GM06990 (cell line): ENCODE measurements at regions not wholly inside any gene's neighbourhood (a gene's known extent, or its start where the extent isn't known, plus 50 kb on each side); places are given as distances from the start of the nearest gene placed in this dataset.

Source experiments
- DNase-seq: peaks from one replicate; pipeline ENCODE4 v3.0.0-alpha.2; 2011; ENCODE audit not compliant: insufficient read length; ENCODE audit errors: extremely low read depth
- H3K27me3 ChIP-seq: replicated peaks from 2 replicates; pipeline ENCODE4 v1.6.0; 2011; ENCODE audit warnings: low read length; ENCODE audit not compliant: control insufficient read depth, insufficient read depth
- H3K36me3 ChIP-seq: 2 replicates; pipeline ENCODE4 v1.5.1; 2011; ENCODE audit warnings: low read length; ENCODE audit not compliant: control insufficient read depth, insufficient read depth
- H3K4me3 ChIP-seq: replicated peaks from 2 replicates; pipeline ENCODE4 v1.5.1; 2011; ENCODE audit warnings: low read depth, mild to moderate bottlenecking, control low read depth, low read length
- TF ChIP-seq, protein P1 (sequence below): IDR thresholded peaks from 2 replicates; pipeline ENCODE4 v1.5.1; 2011; ENCODE audit warnings: low read length, control low read depth, mild to moderate bottlenecking, inconsistent platforms; ENCODE audit not compliant: insufficient read depth, poor library complexity, severe bottlenecking

DNA sequence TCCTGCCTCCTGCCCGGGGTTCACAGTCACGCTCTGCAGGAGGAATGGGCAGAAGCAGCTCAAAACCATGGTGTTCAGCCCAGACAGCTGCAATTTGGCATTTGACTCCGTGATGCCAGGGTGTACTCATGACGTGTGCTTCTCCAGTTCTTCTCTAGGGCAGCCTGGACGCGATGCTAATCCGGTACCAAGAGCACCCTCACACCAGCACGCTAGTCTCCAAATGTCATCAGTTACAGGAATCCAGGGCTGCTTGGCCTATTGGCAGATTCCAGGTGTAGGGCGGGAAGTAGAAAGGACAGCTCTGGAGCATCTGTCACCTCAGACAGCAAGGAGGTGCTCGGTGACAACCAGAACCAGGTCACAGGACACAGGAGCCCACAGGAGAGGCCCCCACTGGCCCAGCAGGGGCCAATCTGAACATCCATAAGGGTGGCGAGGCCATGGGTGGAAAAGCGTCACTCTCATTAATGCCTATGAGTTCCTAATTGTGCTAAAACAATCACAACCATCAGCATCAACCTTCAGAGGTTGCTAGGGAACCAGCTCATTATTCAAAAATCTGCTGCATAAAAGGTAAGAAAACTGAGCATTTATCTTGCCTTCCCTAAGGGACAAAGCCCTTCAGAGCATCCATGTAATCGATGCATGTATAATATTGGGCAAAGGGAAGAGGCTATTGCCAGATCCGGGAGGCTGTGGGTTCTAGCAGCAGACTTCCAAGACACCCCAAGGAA is 241.9 kb upstream of the IRX4 start:
- H3K36me3 ChIP-seq, result no peaks in the 10 kb centered on the region
- no peak overlapping the region for H3K4me3 ChIP-seq
- TF ChIP-seq, protein P1, sequence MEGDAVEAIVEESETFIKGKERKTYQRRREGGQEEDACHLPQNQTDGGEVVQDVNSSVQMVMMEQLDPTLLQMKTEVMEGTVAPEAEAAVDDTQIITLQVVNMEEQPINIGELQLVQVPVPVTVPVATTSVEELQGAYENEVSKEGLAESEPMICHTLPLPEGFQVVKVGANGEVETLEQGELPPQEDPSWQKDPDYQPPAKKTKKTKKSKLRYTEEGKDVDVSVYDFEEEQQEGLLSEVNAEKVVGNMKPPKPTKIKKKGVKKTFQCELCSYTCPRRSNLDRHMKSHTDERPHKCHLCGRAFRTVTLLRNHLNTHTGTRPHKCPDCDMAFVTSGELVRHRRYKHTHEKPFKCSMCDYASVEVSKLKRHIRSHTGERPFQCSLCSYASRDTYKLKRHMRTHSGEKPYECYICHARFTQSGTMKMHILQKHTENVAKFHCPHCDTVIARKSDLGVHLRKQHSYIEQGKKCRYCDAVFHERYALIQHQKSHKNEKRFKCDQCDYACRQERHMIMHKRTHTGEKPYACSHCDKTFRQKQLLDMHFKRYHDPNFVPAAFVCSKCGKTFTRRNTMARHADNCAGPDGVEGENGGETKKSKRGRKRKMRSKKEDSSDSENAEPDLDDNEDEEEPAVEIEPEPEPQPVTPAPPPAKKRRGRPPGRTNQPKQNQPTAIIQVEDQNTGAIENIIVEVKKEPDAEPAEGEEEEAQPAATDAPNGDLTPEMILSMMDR, result no peak
- no peaks in the 10 kb centered on the region for H3K27me3 ChIP-seq
- no peak for DNase-seq

DNA sequence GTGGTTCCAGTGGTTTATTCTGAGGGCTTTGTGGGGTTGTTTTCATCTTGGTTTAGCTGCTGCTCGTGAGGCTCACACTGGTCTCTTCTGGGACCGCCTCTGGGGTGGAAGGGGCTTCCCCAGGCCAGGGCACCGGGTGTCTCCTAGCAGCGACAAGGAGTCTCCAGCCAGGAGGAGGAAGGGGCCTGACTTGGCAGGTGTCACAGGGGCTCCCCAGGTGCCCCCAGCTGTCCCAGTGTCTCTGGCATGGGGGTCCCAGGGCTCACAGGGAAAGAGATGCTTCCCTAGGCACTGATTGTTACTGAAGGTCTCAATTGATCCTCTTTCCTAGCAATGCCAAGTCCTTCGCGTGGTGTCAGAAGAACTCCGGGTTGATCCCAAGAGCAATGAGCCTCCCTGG is 241.1 kb upstream of the IRX4 start:
- Histone ChIP-seq H3K4me3 (no peak overlapping the region), H3K27me3 (no peaks in the 10 kb centered on the region), H3K36me3 (no peaks in the 10 kb centered on the region)
- TF ChIP-seq, protein P1, result no peak
- DNase-seq, result no peak

DNA sequence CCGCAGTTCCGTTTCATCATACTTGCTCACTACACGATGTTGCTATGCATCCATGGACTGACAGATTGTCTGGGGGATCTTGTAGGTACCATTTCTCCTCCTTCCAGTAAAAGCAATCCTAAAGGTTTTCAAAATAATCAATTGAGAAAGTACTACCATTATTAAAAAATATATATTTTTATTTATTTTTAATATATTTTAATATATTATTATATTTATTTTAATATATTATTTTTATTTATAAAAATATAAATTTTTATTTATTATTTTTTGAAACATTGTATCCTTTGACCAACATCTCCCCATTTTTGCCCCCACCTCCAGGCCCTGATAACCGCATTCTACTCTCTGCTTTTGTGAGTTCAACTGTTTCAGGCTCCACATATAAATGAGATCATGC is 237.6 kb upstream of the IRX4 start:
- H3K27me3 ChIP-seq, result no peaks in the 10 kb centered on the region
- no peak for DNase-seq
- TF ChIP-seq, protein P1, result no peak
- no peak overlapping the region for H3K4me3 ChIP-seq
- H3K36me3 ChIP-seq, result no peaks in the 10 kb centered on the region

DNA sequence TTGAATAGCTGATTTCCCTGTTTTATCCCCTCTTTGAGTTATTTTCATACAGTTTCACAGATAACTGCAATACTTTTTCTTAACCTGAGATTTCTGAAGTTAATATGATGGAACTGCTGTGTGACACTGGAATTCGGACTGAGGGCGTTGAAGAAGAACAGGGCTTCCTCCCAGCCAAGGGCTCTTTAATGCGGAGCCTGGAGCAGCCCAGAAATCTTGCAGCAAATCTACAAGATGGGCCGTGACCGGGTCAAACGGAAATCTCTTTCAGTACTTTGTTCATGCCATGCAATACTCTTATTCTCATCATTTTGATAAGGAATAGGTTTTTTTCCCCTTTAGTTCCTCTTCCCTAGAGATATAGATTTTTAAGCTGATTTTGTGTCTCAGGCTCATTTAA is 236.8 kb upstream of the IRX4 start:
- no peaks in the 10 kb centered on the region for H3K36me3 ChIP-seq

DNA sequence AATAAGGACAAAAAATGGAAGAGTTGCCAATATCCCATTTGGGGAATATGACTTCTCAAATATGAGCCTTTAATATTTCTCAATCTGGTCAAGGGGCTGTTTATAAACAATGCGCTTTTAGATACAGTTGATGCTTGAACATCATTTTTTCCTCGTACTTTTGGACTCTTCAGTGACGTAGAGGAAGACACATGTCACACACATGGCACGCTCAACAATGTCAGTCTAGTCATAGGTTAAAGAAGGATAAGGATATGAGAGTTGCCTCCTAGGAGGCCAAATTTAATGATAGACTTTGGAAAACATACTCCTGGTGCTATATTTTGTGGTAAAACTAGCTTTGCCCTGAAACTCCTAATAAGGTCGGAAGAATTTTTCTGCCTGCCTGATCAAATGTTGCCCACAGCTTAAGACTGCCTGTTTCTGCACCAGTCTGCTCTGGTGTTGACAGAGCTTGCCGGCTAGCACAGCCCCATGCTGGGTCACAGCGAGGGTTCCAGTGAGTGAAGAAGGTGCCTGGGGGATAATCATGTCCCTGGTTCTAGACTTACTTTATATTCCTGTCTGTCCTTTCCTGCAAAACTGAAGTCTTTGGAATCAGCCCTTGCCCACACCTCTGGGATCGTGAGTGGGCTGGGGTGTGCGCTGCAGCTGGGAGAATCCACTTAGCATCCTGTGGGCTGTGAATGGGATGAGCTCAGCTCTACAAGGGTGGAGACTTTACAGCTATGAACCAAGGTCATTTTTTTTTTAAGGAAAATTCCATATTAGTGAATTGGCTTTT is 230.8 kb upstream of the IRX4 start:
- TF ChIP-seq, protein P1, result no peak

More for the DNA sequence above, 236.8 kb upstream of the IRX4 start:
- TF ChIP-seq, protein P1, result no peak
- Histone ChIP-seq H3K4me3 (no peak overlapping the region), H3K27me3 (no peaks in the 10 kb centered on the region)
- no peak for DNase-seq

More for the DNA sequence above, 230.8 kb upstream of the IRX4 start:
- Histone ChIP-seq H3K36me3 (no peaks in the 10 kb centered on the region), H3K4me3 (no peak overlapping the region), H3K27me3 (no peaks in the 10 kb centered on the region)
- no peak for DNase-seq
